ENCODE measurements at regions not wholly inside any gene's neighbourhood (a gene's known extent, or its start where the extent isn't known, plus 50 kb on each side); places are given as distances from the start of the nearest gene placed in this dataset.

- no peak for TF ChIP-seq CTCF (conservative IDR thresholded peaks at IDR 0.05; ENCODE audit: low read depth, low read length)
- DNase-seq (ENCODE audit: low read depth) = no peak
- H3K4me3 ChIP-seq (ENCODE audit: low read length) = no peak overlapping the region
Measured at GRCh38 chr6:170030821-170031471, 259.9 kb downstream of the DLL1 start.

GRCh38 chr6:170030284-170030815, 260.5 kb downstream of the DLL1 start:
- TF ChIP-seq CTCF (conservative IDR thresholded peaks at IDR 0.05; ENCODE audit: low read depth, low read length) = no peak
- no peak overlapping the region for H3K4me3 ChIP-seq (ENCODE audit: low read length)
- no peak for DNase-seq (ENCODE audit: low read depth)

GRCh38 chr6:170029416-170030283, 261.2 kb downstream of the DLL1 start:
- DNase-seq (ENCODE audit: low read depth) = no peak
- TF ChIP-seq CTCF (conservative IDR thresholded peaks at IDR 0.05; ENCODE audit: low read depth, low read length) = no peak

GRCh38 chr6:170028629-170029345, 262.1 kb downstream of the DLL1 start:
- no peak for TF ChIP-seq CTCF (conservative IDR thresholded peaks at IDR 0.05; ENCODE audit: low read depth, low read length)
- no peak overlapping the region for H3K4me3 ChIP-seq (ENCODE audit: low read length)
- no peak for DNase-seq (ENCODE audit: low read depth)

More at GRCh38 chr6:170029416-170030283, 261.2 kb downstream of the DLL1 start:
- no peak overlapping the region for H3K4me3 ChIP-seq (ENCODE audit: low read length)

GRCh38 chr6:170027647-170028043, 263.2 kb downstream of the DLL1 start:
- DNase-seq (ENCODE audit: low read depth) = no peak
- H3K4me3 ChIP-seq (ENCODE audit: low read length) = no peak overlapping the region
- TF ChIP-seq CTCF (conservative IDR thresholded peaks at IDR 0.05; ENCODE audit: low read depth, low read length) = no peak

- no peak for TF ChIP-seq CTCF (conservative IDR thresholded peaks at IDR 0.05; ENCODE audit: low read depth, low read length)
Measured at GRCh38 chr6:170026751-170027646, 263.9 kb downstream of the DLL1 start.

More at GRCh38 chr6:170026751-170027646, 263.9 kb downstream of the DLL1 start:
- DNase-seq (ENCODE audit: low read depth) = no peak
- H3K4me3 ChIP-seq (ENCODE audit: low read length) = no peak overlapping the region

Measured in retinal pigment epithelial cell (primary cell).